Ovary (tissue), 7 donors: ENCODE measurements at regions not wholly inside any gene's neighbourhood (a gene's known extent, or its start where the extent isn't known, plus 50 kb on each side); places are given as distances from the start of the nearest gene placed in this dataset.

Source experiments
- DNase-seq, 5 donors: peaks; one replicate each; pipeline ENCODE4 v3.0.0-alpha.2; 2019 to 2020
- H3K27ac ChIP-seq, 2 donors: fragments of 200-600 bp; one replicate each; pipeline versions ENCODE4 v1.5.1 to v1.8.0; 2019 to 2022
- H3K27me3 ChIP-seq: fragments of 200-600 bp; one replicate; pipeline ENCODE4 v1.8.0; 2022
- H3K36me3 ChIP-seq: fragments of 200-600 bp; sonication (generic); one replicate; pipeline ENCODE4 v1.5.1; 2019
- H3K4me1 ChIP-seq: one replicate; pipeline ENCODE4 v1.8.1; 2013; ENCODE audit warnings: mild to moderate bottlenecking, moderate library complexity; ENCODE audit not compliant: insufficient read depth
- H3K4me3 ChIP-seq: fragments of 200-600 bp; sonication (generic); one replicate; pipeline ENCODE4 v1.5.1; 2017
- H3K9me3 ChIP-seq, 2 donors: fragments of 200-600 bp in 1 of 2; sonication (generic) in 1 of 2; one replicate each; pipeline versions ENCODE4 v1.5.1 to v1.8.1; 2013 to 2019; ENCODE audit warnings: mild to moderate bottlenecking in 1 of 2, moderate library complexity in 1 of 2
- EP300 ChIP-seq: sonication (generic); formaldehyde crosslinking; IDR thresholded peaks from one replicate; pipeline ENCODE4 v1.6.1; 2017; ENCODE audit warnings: antibody characterized with exemption
- POLR2A ChIP-seq: fragments of 450-650 bp; IDR thresholded peaks from one replicate; pipeline ENCODE4 v1.6.1; 2017; ENCODE audit warnings: antibody characterized with exemption, mild to moderate bottlenecking, moderate library complexity
- WGBS, 3 donors: extraction: QIAGEN DNeasy Blood & Tissue Kit in 1 of 3; methylation state at CpG; one replicate each; pipeline versions ENCODE4 v1.1.5 to v1.1.7; 2013 to 2017; 5-methylcytosine and 5-hydroxymethylcytosine counted together
- intact Hi-C, 4 donors: fragments of 100-400 bp; cut with DNase I; formaldehyde crosslinking; loops; one replicate each; pipeline versions ENCODE4 v1.11.0 to v1.15.1; 2022 to 2023
- TF ChIP-seq, protein P1 (sequence below), 3 donors: fragments of 450-650 bp in 2 of 3; fragments of 200-600 bp in 1 of 3; IDR thresholded peaks; one replicate each; pipeline versions ENCODE4 v1.5.1 to v1.8.0; 2016 to 2022; ENCODE audit warnings: antibody characterized with exemption in 3 of 3, mild to moderate bottlenecking in 1 of 3
- donor health status: DM: no; HTN: no; CAD: no; lungs with moderate emphysema.
- donor health status: DM: no; HTN: no; CAD: no.
- donor health status: Bipolar disorder and iron deficiency.
- donor health status: DM: no; HTN: no; CAD: no.
- donor health status: DM: yes; HTN: yes; CAD: no.

GRCh38 chr10:124230635-124231167 lies 137.3 kb upstream of the CHST15 start:
- Histone ChIP-seq H3K9me3 (no peaks in the 10 kb centered on the region), H3K27ac (no peak overlapping the region), H3K4me1 (no peaks in the 10 kb centered on the region), H3K4me3 (no peak overlapping the region), H3K36me3 (no peaks in the 10 kb centered on the region), H3K27me3 (no peaks in the 10 kb centered on the region)
- 90 to 96% (median 95%) methylated on average over 11 of the region's 11 CpGs for WGBS, 3 donors
- DNase-seq = no peak
- TF ChIP-seq, protein P1, sequence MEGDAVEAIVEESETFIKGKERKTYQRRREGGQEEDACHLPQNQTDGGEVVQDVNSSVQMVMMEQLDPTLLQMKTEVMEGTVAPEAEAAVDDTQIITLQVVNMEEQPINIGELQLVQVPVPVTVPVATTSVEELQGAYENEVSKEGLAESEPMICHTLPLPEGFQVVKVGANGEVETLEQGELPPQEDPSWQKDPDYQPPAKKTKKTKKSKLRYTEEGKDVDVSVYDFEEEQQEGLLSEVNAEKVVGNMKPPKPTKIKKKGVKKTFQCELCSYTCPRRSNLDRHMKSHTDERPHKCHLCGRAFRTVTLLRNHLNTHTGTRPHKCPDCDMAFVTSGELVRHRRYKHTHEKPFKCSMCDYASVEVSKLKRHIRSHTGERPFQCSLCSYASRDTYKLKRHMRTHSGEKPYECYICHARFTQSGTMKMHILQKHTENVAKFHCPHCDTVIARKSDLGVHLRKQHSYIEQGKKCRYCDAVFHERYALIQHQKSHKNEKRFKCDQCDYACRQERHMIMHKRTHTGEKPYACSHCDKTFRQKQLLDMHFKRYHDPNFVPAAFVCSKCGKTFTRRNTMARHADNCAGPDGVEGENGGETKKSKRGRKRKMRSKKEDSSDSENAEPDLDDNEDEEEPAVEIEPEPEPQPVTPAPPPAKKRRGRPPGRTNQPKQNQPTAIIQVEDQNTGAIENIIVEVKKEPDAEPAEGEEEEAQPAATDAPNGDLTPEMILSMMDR (IDR thresholded peaks at IDR 0.05) = no peak
- TF ChIP-seq EP300 = no peak
- TF ChIP-seq POLR2A = no peak
- intact Hi-C loops = no loop called here

GRCh38 chr10:124229989-124230634 lies 136.7 kb upstream of the CHST15 start:
- Histone ChIP-seq H3K4me1 (peaks cover 2% of the 10 kb centered on the region), H3K36me3 (no peaks in the 10 kb centered on the region), H3K9me3 (no peaks in the 10 kb centered on the region), H3K27me3 (no peaks in the 10 kb centered on the region), H3K4me3 (no peak overlapping the region), H3K27ac (no peak overlapping the region)
- 86 to 87% (median 87%) methylated on average over 15 of the region's 15 CpGs for WGBS, 3 donors
- no peak for DNase-seq
- TF ChIP-seq, protein P1 (IDR thresholded peaks at IDR 0.05) = no peak
- no peak for TF ChIP-seq POLR2A
- TF ChIP-seq EP300 = no peak
- intact Hi-C loops = no loop called here

DNA sequence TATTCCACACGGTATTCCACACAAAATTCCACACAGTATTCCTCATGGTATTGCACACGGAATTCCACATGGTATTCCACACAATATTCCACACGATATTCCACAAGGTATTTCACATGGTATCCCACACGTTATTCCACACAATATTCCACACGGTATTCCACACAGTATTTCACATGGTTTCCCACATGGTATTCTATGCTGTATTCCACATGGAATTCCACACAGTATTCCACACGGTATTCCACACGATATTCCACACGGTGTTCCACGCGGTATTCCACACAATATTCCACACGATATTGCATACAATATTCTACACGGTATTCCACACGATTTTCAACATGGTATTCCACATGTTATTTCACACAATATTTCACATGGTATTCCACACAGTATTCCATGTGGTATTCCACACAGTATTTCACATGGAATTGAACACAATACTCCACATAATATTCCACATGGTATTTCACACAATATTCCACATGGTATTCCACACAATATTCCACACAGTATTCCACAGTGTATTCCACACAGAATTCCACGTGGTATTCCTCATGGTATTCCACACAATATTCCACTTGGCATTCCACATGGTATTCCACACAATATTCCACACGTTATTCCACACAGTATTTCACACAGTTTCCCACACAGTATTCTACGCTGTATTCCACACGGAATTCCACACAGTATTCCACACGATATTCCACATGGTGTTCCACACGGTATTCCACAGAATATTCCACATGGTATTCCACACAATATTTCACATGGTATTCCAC lies 136.0 kb upstream of the CHST15 start:
- no peak overlapping the region for H3K27ac ChIP-seq
- no peak for TF ChIP-seq EP300
- H3K27me3 ChIP-seq = no peaks in the 10 kb centered on the region
- no peaks in the 10 kb centered on the region for H3K9me3 ChIP-seq
- no peak overlapping the region for H3K4me3 ChIP-seq
- intact Hi-C loops = no loop called here
- no peaks in the 10 kb centered on the region for H3K36me3 ChIP-seq
- peaks cover 2% of the 10 kb centered on the region for H3K4me1 ChIP-seq
- WGBS, 3 donors = 89 to 91% (median 90%) methylated on average over 19 of the region's 19 CpGs
- DNase-seq = no peak

DNA sequence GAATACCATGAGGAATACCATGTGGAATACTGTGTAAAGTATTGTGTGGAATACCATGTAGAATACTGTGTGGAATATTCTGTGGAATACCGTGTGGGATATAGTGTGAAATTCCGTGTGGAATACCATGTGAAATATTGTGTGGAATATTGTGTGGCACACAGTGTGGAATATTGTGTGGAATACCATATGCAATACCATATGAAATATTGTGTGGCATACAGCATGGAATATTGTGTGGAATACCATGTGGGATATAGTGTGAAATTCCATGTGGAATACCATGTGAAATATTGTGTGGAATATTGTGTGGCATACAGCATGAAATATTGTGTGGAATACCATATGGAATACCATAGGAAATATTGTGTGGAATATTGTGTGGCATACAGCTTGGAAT lies 135.1 kb upstream of the CHST15 start:
- H3K9me3 ChIP-seq = no peaks in the 10 kb centered on the region
- 79 to 90% (median 80%) methylated on average over 2 of the region's 2 CpGs for WGBS, 3 donors
- no peak overlapping the region for H3K27ac ChIP-seq
- no peaks in the 10 kb centered on the region for H3K36me3 ChIP-seq
- peaks cover 2% of the 10 kb centered on the region for H3K4me1 ChIP-seq
- no peaks in the 10 kb centered on the region for H3K27me3 ChIP-seq
- no peak for DNase-seq
- intact Hi-C loops = no loop called here
- no peak for TF ChIP-seq POLR2A
- no peak for TF ChIP-seq EP300
- TF ChIP-seq, protein P1 (IDR thresholded peaks at IDR 0.05) = no peak
- H3K4me3 ChIP-seq = no peak overlapping the region

DNA sequence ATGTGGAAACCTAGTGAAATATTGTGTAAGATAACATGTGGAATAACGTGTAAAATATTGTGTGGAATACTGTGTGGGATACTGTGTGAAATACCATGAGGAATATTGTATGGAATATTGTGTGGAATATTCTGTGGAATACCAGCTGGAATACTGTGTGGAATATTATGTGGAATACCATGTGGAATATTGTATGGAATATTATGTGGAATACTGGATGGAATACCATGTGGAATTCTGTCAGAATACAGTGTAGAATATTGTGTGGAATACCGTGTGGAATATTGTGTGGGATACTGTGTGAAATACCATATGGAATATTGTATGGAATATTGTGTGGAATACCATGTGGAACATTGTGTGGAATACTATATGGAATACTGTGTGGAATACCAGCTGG lies 134.6 kb upstream of the CHST15 start:
- H3K36me3 ChIP-seq = no peaks in the 10 kb centered on the region
- peaks cover 2% of the 10 kb centered on the region for H3K4me1 ChIP-seq
- intact Hi-C loops = no loop called here
- H3K4me3 ChIP-seq = no peak overlapping the region
- no peaks in the 10 kb centered on the region for H3K27me3 ChIP-seq
- H3K9me3 ChIP-seq = no peaks in the 10 kb centered on the region
- 85 to 89% (median 86%) methylated on average over 2 of the region's 2 CpGs for WGBS, 3 donors
- no peak for TF ChIP-seq POLR2A
- TF ChIP-seq, protein P1 (IDR thresholded peaks at IDR 0.05) = no peak
- TF ChIP-seq EP300 = no peak
- no peak overlapping the region for H3K27ac ChIP-seq
- no peak for DNase-seq
